Liver (tissue), 3 donors: ENCODE measurements at regions not wholly inside any gene's neighbourhood (a gene's known extent, or its start where the extent isn't known, plus 50 kb on each side); places are given as distances from the start of the nearest gene placed in this dataset.

Source experiments
- CTCF ChIP-seq: fragments of 150-350 bp; IDR thresholded peaks from 2 replicates; pipeline ENCODE4 v1.5.1; 2017; ENCODE audit warnings: improper control_type of control experiment, low read depth, low read length; ENCODE audit not compliant: missing input control
- EGR1 ChIP-seq, 2 donors: IDR thresholded peaks; 2 replicates each; pipeline ENCODE4 v1.6.1; 2016 to 2018; ENCODE audit warnings: antibody characterized with exemption in 2 of 2, low read depth in 2 of 2
- FOXA1 ChIP-seq: IDR thresholded peaks from 2 replicates; pipeline ENCODE4 v1.6.1; 2016; ENCODE audit warnings: antibody characterized with exemption
- FOXA2 ChIP-seq: IDR thresholded peaks from 2 replicates; pipeline ENCODE4 v1.6.1; 2016; ENCODE audit warnings: antibody characterized with exemption
- MAX ChIP-seq: IDR thresholded peaks from 2 replicates; pipeline ENCODE4 v1.6.1; 2016; ENCODE audit warnings: antibody characterized with exemption
- NR2F2 ChIP-seq: IDR thresholded peaks from 2 replicates; pipeline ENCODE4 v1.6.1; 2016; ENCODE audit warnings: antibody characterized with exemption
- RAD21 ChIP-seq, 2 donors: IDR thresholded peaks; 2 replicates each; pipeline ENCODE4 v1.6.1; 2016; ENCODE audit warnings: antibody characterized with exemption in 2 of 2, mild to moderate bottlenecking in 2 of 2
- REST ChIP-seq: IDR thresholded peaks from 2 replicates; pipeline ENCODE4 v1.6.1; 2016; ENCODE audit warnings: antibody characterized with exemption, mild to moderate bottlenecking
- RXRA ChIP-seq, 2 donors: IDR thresholded peaks; 2 replicates each; pipeline ENCODE4 v1.6.1; 2017 to 2018; ENCODE audit warnings: antibody characterized with exemption in 2 of 2, mild to moderate bottlenecking in 1 of 2
- SP1 ChIP-seq: IDR thresholded peaks from 2 replicates; pipeline ENCODE4 v1.6.1; 2018; ENCODE audit warnings: antibody characterized with exemption, mild to moderate bottlenecking
- TAF1 ChIP-seq: conservative IDR thresholded peaks from 2 replicates; pipeline ENCODE4 v1.6.1; 2016; ENCODE audit warnings: antibody characterized with exemption, mild to moderate bottlenecking
- YY1 ChIP-seq: IDR thresholded peaks from 2 replicates; pipeline ENCODE4 v1.6.1; 2016; ENCODE audit warnings: antibody characterized with exemption, mild to moderate bottlenecking
- ZBTB33 ChIP-seq: IDR thresholded peaks from 2 replicates; pipeline ENCODE4 v1.6.1; 2016; ENCODE audit warnings: antibody characterized with exemption
- donor health status: healthy.
- donor health status: healthy.

GRCh38 chr10:3272300-3272699, 99.7 kb upstream of the PITRM1 start:
- TF ChIP-seq CTCF (no peak), FOXA1 (no peak), NR2F2 (no peak), RAD21 (IDR thresholded peaks at IDR 0.05) (no peak), TAF1 (no peak), REST (no peak), RXRA (IDR thresholded peaks at IDR 0.05) (no peak), YY1 (no peak), MAX (no peak), SP1 (no peak), FOXA2 (no peak), ZBTB33 (no peak), EGR1 (IDR thresholded peaks at IDR 0.05; ENCODE audit: low read depth in 2 of 2) (no peak)
